ENCODE measurements at regions not wholly inside any gene's neighbourhood (a gene's known extent, or its start where the extent isn't known, plus 50 kb on each side); places are given as distances from the start of the nearest gene placed in this dataset.

DNA sequence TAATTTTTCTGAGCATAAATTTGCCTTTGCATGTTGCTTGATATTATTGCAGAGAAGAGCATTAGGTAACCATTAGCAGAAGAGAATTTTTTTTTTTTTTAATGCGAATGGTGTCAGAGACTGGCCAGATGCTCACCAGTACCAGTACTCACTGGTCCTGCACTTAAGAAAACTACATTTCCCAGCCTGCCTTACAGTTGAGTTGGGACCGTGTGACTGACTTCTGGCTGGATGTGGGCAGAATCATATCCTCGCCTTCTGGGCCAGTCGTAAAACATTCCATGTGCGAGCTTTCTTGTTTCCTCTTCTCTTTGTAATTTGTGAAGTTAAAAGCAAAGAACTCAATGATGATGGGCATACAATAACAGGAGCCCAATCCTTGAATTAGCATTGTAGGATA is 132.4 kb downstream of the LRRC30 start:
- Histone ChIP-seq H3K27ac (ENCODE audit: control insufficient read depth, insufficient read depth) (no peak overlapping the region), H3K4me1 (ENCODE audit: control insufficient read depth, insufficient read depth, low read length) (no peaks in the 10 kb centered on the region), H3K36me3 (ENCODE audit: control insufficient read depth in 2 of 2, insufficient read depth in 2 of 2, low read length in 1 of 2) (no peaks in the 10 kb centered on the region), H3K9me3 (replicated peaks; ENCODE audit: control insufficient read depth, insufficient read depth, low read length) (no peaks in the 10 kb centered on the region), H3K27me3 (replicated peaks in 1 of 2; ENCODE audit: control insufficient read depth in 2 of 2, insufficient read depth in 2 of 2, low read length in 1 of 2) (no peaks in the 10 kb centered on the region), H4K20me1 (ENCODE audit: control insufficient read depth, insufficient read depth) (no peaks in the 10 kb centered on the region), H2AFZ (ENCODE audit: control insufficient read depth, low read depth, low read length) (no peak overlapping the region), H3K79me2 (ENCODE audit: control insufficient read depth, insufficient read depth, low read length) (no peaks in the 10 kb centered on the region), H3K4me3 (no peak overlapping the region), H3K4me2 (ENCODE audit: control insufficient read depth, insufficient read depth) (no peak overlapping the region), H3K9ac (ENCODE audit: control insufficient read depth, insufficient read depth, low read length) (no peak overlapping the region)
- WGBS (ENCODE audit: insufficient coverage, insufficient replicate concordance, low lambda C conversion rate, missing lambda C conversion rate): 41% methylated on average over 5 of the region's 5 CpGs
- in situ Hi-C loops (cut with MboI) (no loop called here), intact Hi-C loops (cut with micrococcal nuclease; ENCODE audit: unreplicated experiment) (no loop called here)
- FAIRE-seq: no peak
- ChIA-PET SMC1A (ENCODE audit: uncharacterized antibody, unreplicated experiment) (no interaction called here), CTCF (interaction anchor here (0.7 kb wide), 1 partner anchor 244 kb away, joined by 4 read pairs; no protein-coding TSS in a partner anchor), POLR2A (no interaction called here), RAD21 (ENCODE audit: unreplicated experiment) (no interaction called here)
- DNase-seq (ENCODE audit: low read depth, low spot score): no peak
- ATAC-seq: no peak
- no TSS peak for BruUV-seq (replicated peaks)
- TF ChIP-seq SP1 (IDR thresholded peaks at IDR 0.05; ENCODE audit: low read depth, low read length) (no peak), ZNF217 (IDR thresholded peaks at IDR 0.05) (no peak), CREB1 (IDR thresholded peaks at IDR 0.05; ENCODE audit: low read depth) (no peak), CHD4 (IDR thresholded peaks at IDR 0.05) (no peak), ZBED1 (IDR thresholded peaks at IDR 0.05; ENCODE audit: borderline replicate concordance) (no peak), GATAD2B (conservative IDR thresholded peaks at IDR 0.05; ENCODE audit: low read depth) (no peak), HCFC1 (IDR thresholded peaks at IDR 0.05; ENCODE audit: low read length) (no peak), NR2F1 (conservative IDR thresholded peaks at IDR 0.05) (no peak), SPI1 (IDR thresholded peaks at IDR 0.05; ENCODE audit: borderline replicate concordance, insufficient read depth, low read depth, low read length) (no peak), NFYB (IDR thresholded peaks at IDR 0.05; ENCODE audit: insufficient read depth, low read depth, low read length) (no peak), IKZF1 (conservative IDR thresholded peaks at IDR 0.05) (no peak), YY1 (IDR thresholded peaks at IDR 0.05; ENCODE audit: low read depth, low read length) (no peak), HSF1 (IDR thresholded peaks at IDR 0.05; ENCODE audit: low read depth, low read length) (no peak), TAF1 (IDR thresholded peaks at IDR 0.05; ENCODE audit: borderline replicate concordance, low read depth, low read length) (no peak), ZBTB33 (IDR thresholded peaks at IDR 0.05) (no peak), MEF2B (IDR thresholded peaks at IDR 0.05; ENCODE audit: partially characterized antibody, poor library complexity, severe bottlenecking) (no peak)
- TF ChIP-seq, protein P1, sequence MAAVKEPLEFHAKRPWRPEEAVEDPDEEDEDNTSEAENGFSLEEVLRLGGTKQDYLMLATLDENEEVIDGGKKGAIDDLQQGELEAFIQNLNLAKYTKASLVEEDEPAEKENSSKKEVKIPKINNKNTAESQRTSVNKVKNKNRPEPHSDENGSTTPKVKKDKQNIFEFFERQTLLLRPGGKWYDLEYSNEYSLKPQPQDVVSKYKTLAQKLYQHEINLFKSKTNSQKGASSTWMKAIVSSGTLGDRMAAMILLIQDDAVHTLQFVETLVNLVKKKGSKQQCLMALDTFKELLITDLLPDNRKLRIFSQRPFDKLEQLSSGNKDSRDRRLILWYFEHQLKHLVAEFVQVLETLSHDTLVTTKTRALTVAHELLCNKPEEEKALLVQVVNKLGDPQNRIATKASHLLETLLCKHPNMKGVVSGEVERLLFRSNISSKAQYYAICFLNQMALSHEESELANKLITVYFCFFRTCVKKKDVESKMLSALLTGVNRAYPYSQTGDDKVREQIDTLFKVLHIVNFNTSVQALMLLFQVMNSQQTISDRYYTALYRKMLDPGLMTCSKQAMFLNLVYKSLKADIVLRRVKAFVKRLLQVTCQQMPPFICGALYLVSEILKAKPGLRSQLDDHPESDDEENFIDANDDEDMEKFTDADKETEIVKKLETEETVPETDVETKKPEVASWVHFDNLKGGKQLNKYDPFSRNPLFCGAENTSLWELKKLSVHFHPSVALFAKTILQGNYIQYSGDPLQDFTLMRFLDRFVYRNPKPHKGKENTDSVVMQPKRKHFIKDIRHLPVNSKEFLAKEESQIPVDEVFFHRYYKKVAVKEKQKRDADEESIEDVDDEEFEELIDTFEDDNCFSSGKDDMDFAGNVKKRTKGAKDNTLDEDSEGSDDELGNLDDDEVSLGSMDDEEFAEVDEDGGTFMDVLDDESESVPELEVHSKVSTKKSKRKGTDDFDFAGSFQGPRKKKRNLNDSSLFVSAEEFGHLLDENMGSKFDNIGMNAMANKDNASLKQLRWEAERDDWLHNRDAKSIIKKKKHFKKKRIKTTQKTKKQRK (IDR thresholded peaks at IDR 0.05; ENCODE audit: low read depth, low read length): no peak
- TF ChIP-seq, protein P2, sequence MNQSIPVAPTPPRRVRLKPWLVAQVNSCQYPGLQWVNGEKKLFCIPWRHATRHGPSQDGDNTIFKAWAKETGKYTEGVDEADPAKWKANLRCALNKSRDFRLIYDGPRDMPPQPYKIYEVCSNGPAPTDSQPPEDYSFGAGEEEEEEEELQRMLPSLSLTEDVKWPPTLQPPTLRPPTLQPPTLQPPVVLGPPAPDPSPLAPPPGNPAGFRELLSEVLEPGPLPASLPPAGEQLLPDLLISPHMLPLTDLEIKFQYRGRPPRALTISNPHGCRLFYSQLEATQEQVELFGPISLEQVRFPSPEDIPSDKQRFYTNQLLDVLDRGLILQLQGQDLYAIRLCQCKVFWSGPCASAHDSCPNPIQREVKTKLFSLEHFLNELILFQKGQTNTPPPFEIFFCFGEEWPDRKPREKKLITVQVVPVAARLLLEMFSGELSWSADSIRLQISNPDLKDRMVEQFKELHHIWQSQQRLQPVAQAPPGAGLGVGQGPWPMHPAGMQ (IDR thresholded peaks at IDR 0.05; ENCODE audit: borderline replicate concordance): no peak
